CD4-positive, alpha-beta T cell treated with Interleukin-21 for 1 hour (primary cell): ENCODE measurements at regions not wholly inside any gene's neighbourhood (a gene's known extent, or its start where the extent isn't known, plus 50 kb on each side); places are given as distances from the start of the nearest gene placed in this dataset.
"Not testable (repeated sequence)": the region's sequence is repeated elsewhere in the genome, so short reads cannot be mapped to it uniquely, and the experiment has no call there.

Experiments
- DNase-seq: peaks from one replicate; pipeline ENCODE4 v3.0.0-alpha.2; 2020

DNA sequence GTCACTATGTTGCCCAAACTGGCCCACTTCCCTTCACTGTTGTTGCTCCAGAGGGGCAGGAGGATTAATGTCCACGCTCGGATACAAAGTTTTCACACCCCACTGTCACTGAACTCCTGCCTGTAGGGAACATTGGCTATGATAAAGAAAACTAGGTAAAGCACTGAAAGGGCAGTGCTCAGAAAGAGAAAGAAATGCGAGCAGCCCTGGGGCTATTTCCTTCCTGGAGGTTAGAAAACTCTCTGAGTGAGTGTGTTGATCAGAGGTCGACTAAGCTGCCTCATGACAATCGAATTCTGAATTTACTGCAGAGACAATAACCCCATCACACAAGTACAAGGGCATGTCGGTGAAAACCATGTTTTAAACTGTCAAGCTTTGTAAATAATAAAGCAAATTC lies 227.2 kb upstream of the PITRM1 start:
- DNase-seq: no peak

GRCh38 chr10:3398825-3399646 lies 226.5 kb upstream of the PITRM1 start:
- no peak for DNase-seq

GRCh38 chr10:3397846-3398245 lies 225.3 kb upstream of the PITRM1 start:
- no peak for DNase-seq

DNA sequence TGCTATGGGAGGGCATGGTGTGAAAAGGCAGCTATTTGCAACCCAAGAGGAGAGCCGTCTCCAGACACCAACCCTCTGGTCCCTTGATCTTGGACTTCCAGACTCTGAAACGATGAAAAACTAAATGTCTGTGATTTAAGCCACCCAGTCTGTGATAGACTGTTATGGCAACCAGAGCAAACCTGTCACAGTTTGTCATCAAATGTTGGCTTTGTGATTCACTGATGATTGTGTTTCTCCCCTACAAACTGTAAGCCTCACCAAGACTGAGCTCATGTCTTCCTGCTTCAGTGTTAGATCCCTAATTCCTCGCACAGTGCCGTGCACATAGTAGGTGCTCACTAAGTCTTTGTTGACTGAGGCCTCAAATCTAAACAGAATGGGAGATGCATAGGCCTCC lies 224.6 kb upstream of the PITRM1 start:
- no peak for DNase-seq

DNA sequence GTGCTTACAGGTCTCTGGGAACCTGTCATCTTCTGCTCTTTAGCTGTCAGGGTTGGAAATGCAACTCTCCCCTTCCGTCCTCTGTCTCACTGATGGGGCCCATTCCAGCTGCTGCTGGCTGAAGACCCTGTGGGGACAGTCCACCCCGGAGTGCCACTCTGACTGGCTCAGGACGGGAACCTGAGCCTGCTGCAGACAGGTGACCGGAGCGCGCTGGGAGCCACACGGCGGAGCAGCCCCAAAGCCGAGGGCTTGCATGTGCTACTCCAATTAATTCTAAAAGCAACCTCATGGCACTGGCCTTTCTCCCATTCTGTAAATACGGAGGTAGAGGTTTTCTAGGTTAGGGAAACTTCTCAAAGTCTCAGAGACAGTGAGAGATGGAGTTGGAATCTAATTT lies 223.5 kb upstream of the PITRM1 start:
- no peak for DNase-seq

- DNase-seq: no peak
Measured at GRCh38 chr10:3395458-3395861, 222.9 kb upstream of the PITRM1 start.

GRCh38 chr10:3395041-3395440 lies 222.5 kb upstream of the PITRM1 start:
- no peak for DNase-seq

GRCh38 chr10:3393958-3394357 lies 221.4 kb upstream of the PITRM1 start:
- DNase-seq: no peak

DNA sequence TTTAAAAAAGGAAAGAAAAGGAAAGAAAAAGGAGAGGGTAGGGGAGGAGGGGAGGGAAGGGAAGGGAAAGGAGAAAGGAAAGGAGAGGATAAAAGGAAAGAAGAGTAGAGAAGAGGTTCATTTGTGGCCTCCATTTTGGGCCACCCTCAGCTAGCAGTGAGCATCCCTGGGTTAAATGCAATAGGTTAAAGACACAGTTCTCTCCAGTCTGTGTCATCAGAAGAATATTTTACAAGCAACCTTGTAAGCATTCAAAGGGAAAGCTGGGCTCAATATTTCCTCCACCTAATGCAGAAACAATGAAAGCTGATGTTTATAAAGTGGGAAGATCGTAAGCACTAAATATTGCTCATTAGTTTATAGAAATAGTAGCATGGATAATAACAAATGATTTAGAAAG lies 219.1 kb upstream of the PITRM1 start:
- DNase-seq: no peak

- no peak for DNase-seq
Measured at GRCh38 chr10:3389130-3389529, 216.5 kb upstream of the PITRM1 start.

DNA sequence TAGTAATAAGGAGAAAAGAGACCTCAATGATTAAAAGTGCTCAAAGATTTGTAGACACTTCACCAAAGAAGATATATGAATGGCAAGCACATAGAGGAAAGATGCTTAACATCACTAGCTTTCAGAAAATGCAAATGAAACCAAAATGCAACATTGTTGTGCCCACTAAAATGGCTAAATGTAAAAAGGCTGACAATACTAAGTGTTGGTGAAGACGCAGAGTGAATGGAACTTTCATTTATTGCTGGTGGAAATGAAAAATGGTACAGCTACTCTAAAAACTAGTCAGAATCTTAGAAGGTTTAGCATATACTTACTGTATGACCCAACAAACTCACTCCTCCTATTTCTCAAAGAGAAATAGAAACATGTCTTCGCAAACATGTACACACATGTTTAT lies 212.9 kb upstream of the PITRM1 start:
- no peak for DNase-seq

GRCh38 chr10:3382092-3382491 lies 209.5 kb upstream of the PITRM1 start:
- DNase-seq: no peak

DNA sequence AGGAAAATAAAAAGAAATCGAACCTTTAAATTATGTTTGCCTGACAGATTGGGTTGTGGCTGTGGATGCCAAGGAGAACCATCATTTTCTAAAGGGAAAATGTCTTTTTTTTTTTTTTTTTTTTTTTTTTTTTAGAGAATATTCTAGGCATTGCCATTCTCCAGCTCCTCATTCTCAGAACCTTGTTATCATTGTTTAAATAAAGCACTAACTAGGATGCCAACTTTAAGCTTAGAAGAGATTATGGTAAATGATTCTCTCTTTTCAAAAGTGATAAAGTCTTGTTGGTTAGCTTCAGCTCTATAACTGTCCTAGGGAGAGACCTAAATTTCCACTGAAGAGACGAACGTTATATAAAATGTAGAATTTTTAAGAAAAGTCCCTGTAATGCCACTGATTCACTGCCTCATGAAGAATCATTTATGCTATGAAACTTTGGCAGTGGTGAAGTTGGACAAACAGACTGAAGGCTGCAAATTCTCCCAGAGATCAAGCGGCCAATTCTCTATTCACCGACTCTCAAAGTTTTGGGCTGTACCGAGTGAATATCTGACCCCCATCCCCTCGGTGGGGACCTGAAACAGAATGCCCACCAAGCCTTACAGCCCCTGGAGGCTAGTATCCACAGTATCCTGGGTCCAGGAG lies 207.9 kb upstream of the PITRM1 start:
- DNase-seq: no peak

GRCh38 chr10:3376631-3377030 lies 204.0 kb upstream of the PITRM1 start:
- DNase-seq: no peak

DNA sequence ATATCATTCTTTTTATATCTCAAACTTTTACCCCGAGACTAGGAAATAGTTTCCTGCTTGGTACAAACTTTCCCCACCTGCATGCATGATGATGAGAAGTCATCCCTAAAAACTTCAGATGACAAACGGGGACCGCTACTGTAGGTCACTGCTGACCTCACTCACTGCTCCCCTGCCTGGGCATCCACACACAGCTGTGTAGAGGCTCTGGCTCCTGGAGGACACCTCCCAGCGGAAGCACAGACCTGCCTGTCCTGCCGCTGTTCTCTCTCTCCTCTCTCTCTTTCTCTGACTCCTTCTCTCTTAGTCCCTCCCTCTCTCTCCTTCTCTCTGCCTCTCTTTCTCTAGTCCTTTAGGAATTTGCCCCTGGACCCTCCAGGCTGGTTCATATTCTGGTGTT lies 202.9 kb upstream of the PITRM1 start:
- no peak for DNase-seq

- no peak for DNase-seq
Measured at GRCh38 chr10:3374914-3375313, 202.3 kb upstream of the PITRM1 start.

DNA sequence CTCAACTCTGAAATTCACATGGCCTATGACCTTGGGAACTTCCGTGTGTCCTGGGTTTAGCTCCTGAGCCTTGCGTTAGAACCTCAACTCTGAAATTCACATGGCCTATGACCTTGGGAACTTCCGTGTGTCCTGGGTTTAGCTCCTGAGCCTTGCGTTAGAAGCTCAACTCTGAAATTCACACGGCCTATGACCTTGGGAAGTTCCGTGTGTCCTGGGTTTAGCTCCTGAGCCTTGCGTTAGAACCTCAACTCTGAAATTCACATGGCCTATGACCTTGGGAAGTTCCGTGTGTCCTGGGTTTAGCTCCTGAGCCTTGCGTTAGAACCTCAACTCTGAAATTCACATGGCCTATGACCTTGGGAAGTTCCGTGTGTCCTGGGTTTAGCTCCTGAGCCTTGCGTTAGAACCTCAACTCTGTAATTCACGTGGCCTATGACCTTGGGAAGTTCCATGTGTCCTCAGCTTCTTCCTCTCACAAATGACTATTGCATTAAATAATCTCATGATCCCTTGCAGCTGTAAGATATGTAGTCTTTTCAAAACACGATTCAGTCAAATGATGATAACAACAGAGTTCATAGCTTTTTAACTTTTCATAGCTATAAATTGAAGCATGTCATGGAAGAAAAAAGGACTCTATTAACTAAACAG lies 200.9 kb upstream of the PITRM1 start:
- not testable (repeated sequence) for DNase-seq

DNA sequence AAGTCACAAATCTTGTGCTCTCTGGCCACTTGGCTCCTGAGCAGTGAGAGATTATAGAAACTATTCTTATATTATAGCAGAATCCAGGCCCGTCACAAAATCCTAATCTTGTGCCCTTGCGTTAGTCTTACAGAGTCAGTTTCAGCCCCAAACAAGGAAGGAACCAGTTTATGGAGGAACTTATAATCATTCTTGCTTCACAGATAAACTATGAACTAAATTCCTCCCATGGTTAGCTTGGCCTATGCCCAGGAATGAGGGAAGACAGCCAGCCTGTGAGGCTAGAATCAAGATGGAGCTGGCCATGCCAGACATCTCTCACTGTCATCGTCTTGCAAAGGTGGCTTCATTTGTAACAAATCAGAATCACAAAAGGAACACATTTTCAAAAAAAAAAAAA lies 199.7 kb upstream of the PITRM1 start:
- no peak for DNase-seq

DNA sequence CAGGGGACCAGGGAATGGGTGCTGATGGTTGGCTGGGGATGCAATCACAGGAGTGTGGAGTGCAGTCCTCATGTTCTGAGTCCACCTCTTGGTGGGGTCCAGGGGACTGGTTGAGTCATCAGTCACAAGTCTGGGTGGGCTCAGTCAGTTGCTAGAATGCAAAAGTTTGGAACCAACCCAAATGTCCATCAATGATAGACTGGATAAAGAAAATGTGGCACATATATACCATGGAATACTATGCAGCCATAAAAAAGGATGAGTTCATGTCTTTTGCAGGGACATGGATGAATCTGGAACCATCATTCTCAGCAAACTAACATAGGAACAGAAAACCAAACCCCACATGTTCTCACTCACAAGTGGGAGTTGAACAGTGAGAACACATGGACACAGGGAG lies 199.0 kb upstream of the PITRM1 start:
- not testable (repeated sequence) for DNase-seq

DNA sequence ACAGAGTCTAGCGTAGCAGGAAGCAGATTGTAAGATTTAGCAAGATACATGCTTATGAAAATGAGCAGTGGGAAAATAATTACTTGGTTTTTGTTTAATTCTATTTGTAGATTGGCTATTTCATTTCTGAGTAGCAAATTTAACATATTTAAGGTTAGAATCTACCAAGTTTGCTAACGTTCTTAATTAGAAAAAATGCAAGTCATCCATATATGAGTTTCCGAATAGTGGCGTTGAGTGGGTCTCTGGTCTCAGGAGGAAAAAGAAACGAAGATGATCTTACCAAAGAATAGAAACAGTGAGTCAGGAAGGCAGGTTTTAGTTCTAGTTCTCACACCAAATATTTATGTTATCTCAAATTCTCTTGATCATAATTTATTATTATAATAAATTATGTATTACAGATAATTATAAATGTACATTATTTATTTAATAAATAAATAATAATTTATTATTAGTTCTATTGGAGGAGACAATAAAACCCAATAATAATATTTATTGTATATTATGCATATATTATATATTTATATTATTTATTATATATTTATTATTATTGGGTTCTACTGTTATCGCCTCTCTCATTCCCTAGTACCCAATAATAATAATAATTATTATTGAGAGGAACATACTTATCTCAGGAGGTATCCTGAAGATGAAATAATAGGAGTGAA lies 194.3 kb upstream of the PITRM1 start:
- no peak for DNase-seq

DNA sequence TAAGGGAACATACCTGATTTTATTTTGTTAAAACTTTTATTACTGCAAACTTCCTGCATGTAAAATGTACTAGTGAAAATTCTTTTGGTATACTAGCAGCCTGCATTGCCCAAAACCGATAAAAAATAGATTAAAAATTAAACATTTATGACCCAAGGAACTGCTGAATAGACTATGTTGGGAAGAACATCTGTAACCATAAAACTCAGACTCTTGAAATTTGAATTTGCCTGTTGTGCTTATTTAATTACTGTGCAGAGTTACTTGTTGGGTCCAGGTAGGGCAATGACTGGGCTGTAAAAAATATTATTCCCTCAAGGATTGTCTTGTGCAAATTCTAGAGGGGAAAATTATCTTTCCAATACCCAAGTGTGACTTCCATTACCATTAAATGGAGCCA lies 193.5 kb upstream of the PITRM1 start:
- DNase-seq: no peak

- DNase-seq: no peak
Measured at GRCh38 chr10:3365630-3366029, 193.0 kb upstream of the PITRM1 start.

DNA sequence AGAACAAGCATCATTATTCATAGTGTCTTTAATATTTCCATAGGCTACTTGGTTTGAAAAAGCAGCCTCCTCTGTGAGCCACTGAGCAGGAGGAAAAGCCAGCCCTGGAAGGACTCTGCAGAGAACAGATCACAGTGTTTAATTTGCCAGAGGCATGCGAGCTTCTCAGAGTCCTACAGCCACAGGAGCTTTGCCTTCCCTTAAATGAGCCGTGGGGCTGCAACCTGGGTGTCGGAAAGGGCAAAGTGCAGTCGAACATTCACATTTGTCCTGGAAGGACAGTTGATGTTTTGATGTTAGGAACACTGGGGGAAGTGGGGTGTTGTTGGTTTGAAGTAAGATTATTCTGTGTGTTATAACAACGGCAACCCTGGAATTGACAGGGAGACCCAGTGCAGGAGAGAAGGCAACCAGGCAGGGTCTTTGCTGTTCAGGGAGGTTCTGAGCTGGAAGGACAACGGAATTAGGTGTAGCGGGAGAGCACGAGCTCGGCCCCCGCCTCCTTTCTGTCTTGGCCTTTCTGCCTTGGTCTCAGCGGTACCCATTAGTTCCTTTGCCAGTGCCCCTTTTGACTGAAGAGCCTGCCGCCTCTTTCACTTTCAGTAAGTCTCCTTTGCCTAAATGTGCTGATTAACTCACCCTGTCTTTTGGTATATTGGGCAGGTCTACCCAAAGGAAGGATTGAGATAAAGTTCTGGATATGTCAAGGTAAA lies 192.3 kb upstream of the PITRM1 start:
- DNase-seq: no peak
